K562 (cell line): ENCODE measurements at regions not wholly inside any gene's neighbourhood (a gene's known extent, or its start where the extent isn't known, plus 50 kb on each side); places are given as distances from the start of the nearest gene placed in this dataset.
"Not testable (repeated sequence)": the region's sequence is repeated elsewhere in the genome, so short reads cannot be mapped to it uniquely, and the experiment has no call there.

Experiments used
- ATAC-seq: fragments of 200-7000 bp; cut with Tn5 transposase; 3 replicates; pipeline ENCODE4 v1.9.1; 2020; ENCODE audit warnings: moderate library complexity
- BruUV-seq: library from RNA; stranded (reverse); fragments of 400-500 nt; replicated peaks from 2 replicates; lab custom pipeline; 2021; lab: Mats Ljungman, UMichigan
- CTCF ChIA-PET: fragments of 300-600 bp; formaldehyde crosslinking; extraction: SDS; loops from one replicate; lab custom pipeline; 2021; ENCODE audit warnings: low intra/inter-chr PET ratio; lab: Yijun Ruan, JAX
- POLR2A ChIA-PET: fragments of 300-600, 350-650 bp; sonication (Branson Sonifier 250); formaldehyde crosslinking; extraction: SDS; loops from one replicate; lab custom pipeline; 2021; ENCODE audit warnings: antibody characterized with exemption, inconsistent platforms; lab: Yijun Ruan, JAX
- DNase-seq, 4 experiments: peaks; one replicate each; pipeline versions ENCODE4 v3.0.0 to v3.0.0-alpha.2; 2011 to 2018; ENCODE audit warnings: low spot score in 3 of 4, mixed read lengths in 3 of 4; ENCODE audit errors: extremely low read depth in 1 of 4
- FAIRE-seq: peaks from 2 replicates; lab custom pipeline; 2011; peaks lifted over from hg19 to GRCh38; lab: Jason Lieb, UNC
- H2AFZ ChIP-seq: 2 replicates; pipeline ENCODE4 v1.6.0; 2011; ENCODE audit warnings: low read depth, low read length, control low read depth, inconsistent platforms
- H3K27ac ChIP-seq: fragments of 200-600 bp; 3 replicates; pipeline ENCODE4 v1.8.0; 2011; ENCODE audit warnings: low read depth, mild to moderate bottlenecking, control low read depth, inconsistent platforms, low read length, moderate library complexity, mixed read lengths; ENCODE audit errors: extremely low read depth
- H3K27me3 ChIP-seq, 2 experiments: fragments of 300-600 bp in 1 of 2; 2 replicates in 1 of 2; 3 replicates in 1 of 2; pipeline versions ENCODE4 v1.6.0 to v1.8.0; 2011; ENCODE audit warnings: inconsistent platforms in 2 of 2, low read length in 2 of 2, mild to moderate bottlenecking in 1 of 2, mixed read lengths in 1 of 2, moderate library complexity in 1 of 2; ENCODE audit not compliant: control insufficient read depth in 2 of 2, insufficient read depth in 2 of 2
- H3K36me3 ChIP-seq: fragments of 300-600 bp; 3 replicates; pipeline ENCODE4 v1.8.0; 2011; ENCODE audit warnings: mild to moderate bottlenecking, low read length, inconsistent platforms; ENCODE audit not compliant: control insufficient read depth, insufficient read depth
- H3K4me1 ChIP-seq, 2 experiments: fragments of 200-600 bp in 1 of 2; replicated peaks in 1 of 2; 2 replicates in 1 of 2; 3 replicates in 1 of 2; pipeline versions ENCODE4 v1.5.1 to v1.8.0; 2011; ENCODE audit warnings: inconsistent platforms in 2 of 2, low read length in 2 of 2, mild to moderate bottlenecking in 1 of 2, mixed read lengths in 1 of 2, moderate library complexity in 1 of 2; ENCODE audit not compliant: control insufficient read depth in 2 of 2, insufficient read depth in 2 of 2
- H3K4me2 ChIP-seq: 2 replicates; pipeline ENCODE4 v1.6.1; 2011; ENCODE audit warnings: low read length, control low read depth, inconsistent platforms, mixed read lengths; ENCODE audit not compliant: insufficient read depth
- H3K4me3 ChIP-seq: fragments of 200-600 bp; sonication (generic), shearing (Covaris generic); 2 replicates; pipeline ENCODE4 v1.5.1; 2016; ENCODE audit warnings: control low read depth, inconsistent platforms
- H3K79me2 ChIP-seq: fragments of 200-600 bp; 3 replicates; pipeline ENCODE4 v1.8.0; 2011; ENCODE audit warnings: low read length, inconsistent platforms; ENCODE audit not compliant: control insufficient read depth, insufficient read depth
- H3K9ac ChIP-seq, 2 experiments: 2 replicates each; pipeline versions ENCODE4 v1.6.0 to v1.6.1; 2011; ENCODE audit warnings: low read depth in 2 of 2, low read length in 2 of 2, control low read depth in 1 of 2, inconsistent platforms in 1 of 2, mild to moderate bottlenecking in 1 of 2, mixed read lengths in 1 of 2; ENCODE audit not compliant: insufficient read depth in 1 of 2
- H3K9me1 ChIP-seq: one replicate; pipeline ENCODE4 v1.6.0; 2011; ENCODE audit warnings: inconsistent platforms, mild to moderate bottlenecking, low read length, moderate library complexity; ENCODE audit not compliant: control insufficient read depth, insufficient read depth
- H3K9me3 ChIP-seq: replicated peaks from 2 replicates; pipeline ENCODE4 v1.5.1; 2011; ENCODE audit warnings: low read depth, low read length, inconsistent platforms; ENCODE audit not compliant: control insufficient read depth, insufficient read depth
- H4K20me1 ChIP-seq: replicated peaks from 2 replicates; pipeline ENCODE4 v1.6.1; 2011; ENCODE audit warnings: low read length, inconsistent platforms, mixed read lengths; ENCODE audit not compliant: control insufficient read depth, insufficient read depth
- WGBS: fragments of 100-300 bp; shearing (Covaris generic); methylation state at CpG from one replicate; pipeline ENCODE4 v1.1.6; 2016; ENCODE audit warnings: low coverage, mixed read lengths; ENCODE audit not compliant: insufficient coverage; ENCODE audit errors: missing lambda C conversion rate; 5-methylcytosine and 5-hydroxymethylcytosine counted together
- in situ Hi-C: fragments of 300-500 bp; cut with MboI; formaldehyde crosslinking; loops from 4 replicates; pipeline ENCODE4 v1.15.0; 2018; ENCODE audit warnings: inconsistent platforms, mixed read lengths
- intact Hi-C: fragments of 100-400 bp; cut with micrococcal nuclease; formaldehyde crosslinking; loops from 2 replicates; pipeline ENCODE4 v1.14.2; 2022

DNA sequence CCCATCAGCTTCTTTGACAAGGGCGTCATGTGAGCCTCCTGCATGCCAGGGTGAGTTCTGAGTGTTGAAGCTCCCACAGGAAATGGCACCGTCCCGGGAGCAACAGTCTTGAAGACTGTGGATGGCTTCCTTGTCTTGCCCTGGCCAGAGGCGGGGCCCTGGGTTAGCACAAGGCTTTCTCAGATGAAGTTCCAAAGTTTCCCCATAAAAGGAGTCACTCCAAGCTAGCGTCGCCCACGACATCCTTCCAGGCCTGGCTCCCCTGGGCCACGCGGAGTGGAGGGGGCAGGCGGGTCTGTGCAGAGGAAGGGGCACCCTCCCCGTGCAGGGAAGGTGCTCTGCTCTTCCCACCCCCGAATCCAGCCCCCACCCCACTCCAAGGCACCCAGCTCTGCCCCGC lies 4426.1 kb upstream of the TPTE start:
- H3K4me2 ChIP-seq, H3K9ac ChIP-seq, CTCF ChIA-PET, H3K9me1 ChIP-seq, ATAC-seq, FAIRE-seq, BruUV-seq, DNase-seq, H3K79me2 ChIP-seq, H3K4me1 ChIP-seq, H3K27ac ChIP-seq, H4K20me1 ChIP-seq, intact Hi-C loops, H3K36me3 ChIP-seq, in situ Hi-C loops, H3K27me3 ChIP-seq, POLR2A ChIA-PET, H3K9me3 ChIP-seq, H2AFZ ChIP-seq, H3K4me3 ChIP-seq: not testable (repeated sequence)
- WGBS = 0% methylated on average over 1 of the region's 13 CpGs

DNA sequence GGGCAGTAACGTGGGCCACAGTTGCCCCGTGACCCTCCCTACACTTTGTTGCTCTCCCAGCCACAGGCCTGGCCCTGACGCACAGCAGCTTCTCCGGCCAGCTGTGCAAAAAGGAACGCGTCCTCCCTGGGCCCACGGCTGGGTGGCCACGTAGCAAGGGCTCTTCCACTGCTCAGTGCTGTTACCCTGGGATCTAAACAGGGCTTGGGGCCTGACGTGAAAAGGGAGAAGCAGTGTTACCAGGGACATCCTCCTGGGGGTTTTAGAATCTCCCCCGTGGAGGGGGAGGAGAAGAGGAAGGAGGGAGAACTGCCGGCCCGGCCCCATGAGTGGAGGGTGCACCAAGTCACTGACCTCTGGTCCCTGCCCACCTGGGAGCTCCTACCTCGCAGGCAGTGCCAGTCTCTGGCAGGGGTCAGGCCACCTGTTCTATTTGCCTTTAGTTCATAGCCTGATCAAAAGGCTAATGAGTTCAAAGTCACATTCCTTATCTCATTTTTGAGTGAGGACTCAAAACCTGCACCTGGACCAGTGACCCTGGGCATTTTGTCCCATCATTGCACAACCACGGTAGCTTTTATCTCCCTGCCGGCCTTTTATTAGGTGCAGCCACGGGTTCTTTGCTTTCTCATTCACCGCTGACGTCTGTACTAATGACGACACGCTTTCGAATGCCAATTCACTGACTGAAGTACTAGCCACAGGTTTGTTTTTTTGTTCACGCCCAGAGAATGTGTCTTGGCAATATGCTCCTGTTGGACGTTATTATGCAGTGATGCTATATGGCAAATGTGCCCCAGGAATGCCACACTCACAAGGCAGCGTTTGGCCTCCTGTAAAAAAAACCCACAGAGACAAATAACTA lies 4424.6 kb upstream of the TPTE start:
- H3K27me3 ChIP-seq, H3K9ac ChIP-seq, H3K4me1 ChIP-seq, CTCF ChIA-PET, POLR2A ChIA-PET, FAIRE-seq, DNase-seq, H3K9me3 ChIP-seq, ATAC-seq, H4K20me1 ChIP-seq, H3K4me3 ChIP-seq, H3K27ac ChIP-seq, H2AFZ ChIP-seq, H3K4me2 ChIP-seq, intact Hi-C loops, H3K36me3 ChIP-seq, BruUV-seq, H3K9me1 ChIP-seq, H3K79me2 ChIP-seq, in situ Hi-C loops: not testable (repeated sequence)
- no CpG with 5 or more reads among the region's 24 CpGs for WGBS

DNA sequence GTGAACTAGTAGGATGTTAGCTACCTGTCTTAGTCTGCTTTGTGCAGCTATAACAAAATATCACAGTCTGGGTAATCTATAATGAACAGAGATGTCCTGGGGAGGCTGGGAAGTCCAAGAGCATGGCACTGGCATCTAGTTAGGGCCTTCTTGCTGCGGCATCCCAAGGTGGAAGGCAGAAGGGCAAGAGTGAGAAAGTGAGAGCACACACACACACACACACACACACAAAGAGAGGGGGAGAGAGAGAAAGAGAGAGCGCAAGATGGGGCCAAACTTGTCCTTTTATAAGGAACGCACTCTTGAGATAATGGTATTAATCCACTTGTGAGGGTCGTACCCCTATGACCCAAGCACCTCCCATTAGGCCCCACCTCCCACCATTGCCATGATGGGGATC lies 4423.6 kb upstream of the TPTE start:
- H2AFZ ChIP-seq, H3K9ac ChIP-seq, H3K4me2 ChIP-seq, DNase-seq, POLR2A ChIA-PET, intact Hi-C loops, H3K9me1 ChIP-seq, H3K27me3 ChIP-seq, FAIRE-seq, H3K27ac ChIP-seq, H3K79me2 ChIP-seq, H3K4me3 ChIP-seq, CTCF ChIA-PET, ATAC-seq, in situ Hi-C loops, BruUV-seq, H4K20me1 ChIP-seq, H3K36me3 ChIP-seq, H3K9me3 ChIP-seq, H3K4me1 ChIP-seq: not testable (repeated sequence)
- 29% methylated on average over 3 of the region's 4 CpGs for WGBS
